ENCODE measurements at regions not wholly inside any gene's neighbourhood (a gene's known extent, or its start where the extent isn't known, plus 50 kb on each side); places are given as distances from the start of the nearest gene placed in this dataset.

DNA sequence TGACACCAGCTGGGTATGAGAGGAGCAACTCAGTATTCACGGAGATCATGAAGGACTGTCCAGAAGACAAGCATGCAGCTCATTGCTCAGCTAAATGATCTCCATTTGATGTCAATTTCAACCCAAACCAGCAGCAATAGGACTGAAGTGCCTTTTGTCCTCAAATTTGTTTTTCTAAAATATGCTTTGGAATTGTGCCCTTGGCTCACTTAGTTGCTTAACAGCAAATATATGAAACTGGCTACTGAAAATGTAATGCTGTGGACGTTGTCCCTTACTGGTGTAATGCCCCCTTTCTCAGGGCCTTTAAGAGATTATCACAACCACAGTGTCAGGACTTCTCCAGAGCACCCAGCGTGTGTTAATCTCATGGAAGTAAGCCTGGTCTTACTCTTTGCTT, 236.2 kb downstream of the SKIDA1 start:
- no peak for TF ChIP-seq CTCF (IDR thresholded peaks at IDR 0.05)

DNA sequence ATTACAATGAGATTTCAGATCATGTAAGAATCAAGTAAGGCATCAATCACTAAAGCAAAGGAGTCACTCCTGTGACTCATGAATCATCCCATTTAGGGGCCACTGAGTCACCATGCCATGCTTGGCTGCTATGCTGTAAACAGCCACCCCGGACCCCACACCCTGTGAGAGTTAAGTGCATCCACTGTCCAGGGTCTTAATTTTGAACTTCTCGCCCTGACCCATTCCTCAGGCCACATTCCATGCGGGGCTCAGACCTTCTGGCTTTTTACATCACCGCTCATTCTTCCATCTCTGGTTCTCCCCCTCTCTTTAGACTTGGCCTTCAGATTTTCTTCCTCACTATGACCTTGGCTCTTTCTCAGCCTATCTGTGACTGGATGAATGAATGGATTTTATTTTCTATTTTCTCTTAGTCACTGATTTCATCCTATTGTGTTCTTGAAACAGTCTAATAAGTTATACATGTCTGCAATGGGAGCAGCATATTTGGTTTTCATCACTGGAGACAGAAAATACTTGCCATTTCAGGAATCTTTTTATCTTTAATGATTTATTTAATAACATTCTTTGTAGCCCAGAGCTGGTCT, 239.6 kb downstream of the SKIDA1 start:
- no peak for TF ChIP-seq CTCF (IDR thresholded peaks at IDR 0.05)

GRCh38 chr10:21285207-21285606, 240.3 kb downstream of the SKIDA1 start:
- TF ChIP-seq CTCF (IDR thresholded peaks at IDR 0.05) = no peak

DNA sequence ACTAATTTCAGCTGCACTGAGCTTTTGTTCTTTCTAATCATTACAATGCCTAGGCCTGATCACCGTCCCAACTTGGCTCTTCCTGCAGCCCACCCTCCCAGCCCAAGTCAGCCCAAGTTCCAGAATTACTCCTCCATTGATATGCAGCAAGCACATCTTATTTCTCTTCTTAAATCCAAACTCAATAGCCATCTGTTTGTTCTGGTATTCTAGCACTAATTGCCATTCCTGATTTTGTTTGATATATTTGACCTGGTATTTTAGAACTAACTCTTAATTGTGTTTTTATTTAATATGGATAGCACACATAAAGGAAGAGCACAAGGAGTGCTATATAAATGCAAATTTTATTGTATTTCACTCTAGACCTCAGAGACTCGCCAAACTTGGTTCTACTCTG, 241.2 kb downstream of the SKIDA1 start:
- TF ChIP-seq CTCF (IDR thresholded peaks at IDR 0.05) = no peak

- no peak for TF ChIP-seq CTCF (IDR thresholded peaks at IDR 0.05)
Measured at GRCh38 chr10:21281765-21282484, 243.6 kb downstream of the SKIDA1 start.

- no peak for TF ChIP-seq CTCF (IDR thresholded peaks at IDR 0.05)
Measured at GRCh38 chr10:21280971-21281572, 244.4 kb downstream of the SKIDA1 start.

DNA sequence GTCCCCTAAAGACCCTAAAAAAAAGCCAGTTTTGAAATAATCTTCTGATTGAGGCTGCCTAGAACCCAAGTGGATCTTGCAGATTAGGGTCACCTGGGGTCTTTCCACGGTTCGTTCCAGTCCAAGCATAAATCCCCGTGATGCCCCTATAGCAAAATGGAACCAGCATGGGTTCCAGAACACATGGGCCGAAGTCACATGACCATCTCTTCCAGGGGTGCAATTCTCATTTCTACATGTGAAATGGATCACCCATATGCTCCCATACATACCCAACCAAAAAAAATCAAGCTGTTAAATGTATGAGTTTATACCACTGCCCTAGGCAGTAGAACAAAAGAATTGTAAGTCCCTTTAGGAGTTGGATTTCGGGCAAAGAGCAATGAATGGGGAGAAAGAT, 245.4 kb downstream of the SKIDA1 start:
- TF ChIP-seq CTCF (IDR thresholded peaks at IDR 0.05) = no peak

All from LNCAP (cell line).